GM23248 (cell line): ENCODE measurements at regions not wholly inside any gene's neighbourhood (a gene's known extent, or its start where the extent isn't known, plus 50 kb on each side); places are given as distances from the start of the nearest gene placed in this dataset.

ENCODE experiments used
- DNase-seq: peaks from one replicate; pipeline ENCODE4 v3.0.0-alpha.2; 2015
- H2AFZ ChIP-seq: fragments of 200-600 bp; sonication (generic); 2 replicates; pipeline ENCODE4 v1.6.1; 2016; ENCODE audit warnings: antibody characterized with exemption
- H3F3A ChIP-seq: fragments of 200-600 bp; sonication (generic); 2 replicates; pipeline ENCODE4 v1.6.1; 2016; ENCODE audit warnings: mild to moderate bottlenecking, antibody characterized with exemption, mixed run types; ENCODE audit not compliant: insufficient read depth
- H3K27ac ChIP-seq: fragments of 200-600 bp; sonication (generic); 2 replicates; pipeline ENCODE4 v1.5.1; 2016; ENCODE audit warnings: mild to moderate bottlenecking
- H3K27me3 ChIP-seq: fragments of 200-600 bp; sonication (generic); replicated peaks from 2 replicates; pipeline ENCODE4 v1.6.1; 2016; ENCODE audit warnings: mild to moderate bottlenecking; ENCODE audit not compliant: insufficient read depth
- H3K36me3 ChIP-seq: fragments of 200-600 bp; sonication (generic); 2 replicates; pipeline ENCODE4 v1.6.1; 2016; ENCODE audit warnings: low read depth, mild to moderate bottlenecking
- H3K4me1 ChIP-seq: fragments of 200-600 bp; sonication (generic); 2 replicates; pipeline ENCODE4 v1.6.1; 2016; ENCODE audit warnings: mild to moderate bottlenecking; ENCODE audit not compliant: insufficient read depth
- H3K4me2 ChIP-seq: fragments of 200-600 bp; sonication (generic); one replicate; pipeline ENCODE4 v1.6.1; 2016; ENCODE audit warnings: mild to moderate bottlenecking; ENCODE audit not compliant: unreplicated experiment
- H3K4me3 ChIP-seq: fragments of 200-600 bp; sonication (generic); 2 replicates; pipeline ENCODE4 v1.5.1; 2016; ENCODE audit warnings: mild to moderate bottlenecking
- H3K79me2 ChIP-seq: fragments of 200-600 bp; sonication (generic); 2 replicates; pipeline ENCODE4 v1.6.1; 2016; ENCODE audit warnings: mild to moderate bottlenecking; ENCODE audit not compliant: insufficient read depth
- H3K9ac ChIP-seq: fragments of 200-600 bp; sonication (generic); 2 replicates; pipeline ENCODE4 v1.6.1; 2016; ENCODE audit warnings: mild to moderate bottlenecking
- H3K9me2 ChIP-seq: fragments of 200-600 bp; sonication (generic); 2 replicates; pipeline ENCODE4 v1.6.1; 2016; ENCODE audit warnings: mixed run types, mild to moderate bottlenecking, moderate library complexity; ENCODE audit not compliant: insufficient read depth
- H3K9me3 ChIP-seq: fragments of 200-600 bp; sonication (generic); one replicate; pipeline ENCODE4 v1.6.1; 2017; ENCODE audit warnings: low read depth
- H4K20me1 ChIP-seq: fragments of 200-600 bp; sonication (generic); 2 replicates; pipeline ENCODE4 v1.6.0; 2016; ENCODE audit not compliant: insufficient read depth
- EZH2 ChIP-seq: fragments of 200-600 bp; sonication (generic); IDR thresholded peaks from 2 replicates; pipeline ENCODE4 v1.6.1; 2018; ENCODE audit warnings: antibody characterized with exemption, mild to moderate bottlenecking; ENCODE audit not compliant: insufficient read depth, poor library complexity, severe bottlenecking
- EZH2phosphoT487 ChIP-seq: fragments of 200-600 bp; sonication (generic); IDR thresholded peaks from 2 replicates; pipeline ENCODE4 v1.6.1; 2018; ENCODE audit warnings: antibody characterized with exemption, moderate library complexity, mild to moderate bottlenecking, low read depth; ENCODE audit not compliant: insufficient read depth
- WGBS, 2 experiments: methylation state at CpG; one replicate each; pipeline ENCODE4 v1.1.6; 2015 to 2017; ENCODE audit warnings: low lambda C conversion rate in 2 of 2, low coverage in 1 of 2; ENCODE audit errors: missing lambda C conversion rate in 2 of 2; 5-methylcytosine and 5-hydroxymethylcytosine counted together
- in situ Hi-C: fragments of 300-500 bp; cut with MboI; formaldehyde crosslinking; loops from 2 replicates; pipeline ENCODE4 v1.15.0; 2020

DNA sequence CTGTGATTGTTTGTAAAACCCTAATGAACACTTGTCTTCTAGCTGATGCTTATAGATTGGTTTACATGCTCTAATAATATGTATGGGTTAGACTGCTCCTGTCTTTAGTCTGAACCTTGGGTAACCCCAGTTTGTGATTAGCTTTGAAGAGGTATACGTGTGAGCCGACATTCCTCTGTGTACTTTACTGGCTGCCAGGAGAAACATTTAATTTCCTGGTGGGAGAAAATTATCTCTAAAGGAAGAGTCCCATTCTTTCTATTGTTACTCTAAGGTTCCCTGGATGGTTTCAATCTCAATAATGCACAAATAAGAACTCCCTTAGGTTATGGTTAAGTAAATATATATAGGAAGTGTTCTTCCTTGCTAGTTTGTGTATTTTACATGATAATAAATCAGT, 143.6 kb upstream of the ZSWIM2 start:
- no peaks in the 10 kb centered on the region for H3F3A ChIP-seq
- no peaks in the 10 kb centered on the region for H3K9me2 ChIP-seq
- H3K36me3 ChIP-seq = no peaks in the 10 kb centered on the region
- TF ChIP-seq EZH2 (no peak), EZH2phosphoT487 (no peak)
- no peak overlapping the region for H3K4me3 ChIP-seq
- in situ Hi-C loops = no loop called here
- H3K79me2 ChIP-seq = no peaks in the 10 kb centered on the region
- H3K27me3 ChIP-seq = no peaks in the 10 kb centered on the region
- DNase-seq = no peak
- H3K4me2 ChIP-seq = no peak overlapping the region
- H3K9ac ChIP-seq = no peak overlapping the region
- no peaks in the 10 kb centered on the region for H4K20me1 ChIP-seq
- no peak overlapping the region for H3K27ac ChIP-seq
- H2AFZ ChIP-seq = no peak overlapping the region
- peaks cover 6% of the 10 kb centered on the region for H3K4me1 ChIP-seq
- 55 to 69% methylated on average over 2 of the region's 2 CpGs for WGBS, 2 experiments
- H3K9me3 ChIP-seq = no peaks in the 10 kb centered on the region

DNA sequence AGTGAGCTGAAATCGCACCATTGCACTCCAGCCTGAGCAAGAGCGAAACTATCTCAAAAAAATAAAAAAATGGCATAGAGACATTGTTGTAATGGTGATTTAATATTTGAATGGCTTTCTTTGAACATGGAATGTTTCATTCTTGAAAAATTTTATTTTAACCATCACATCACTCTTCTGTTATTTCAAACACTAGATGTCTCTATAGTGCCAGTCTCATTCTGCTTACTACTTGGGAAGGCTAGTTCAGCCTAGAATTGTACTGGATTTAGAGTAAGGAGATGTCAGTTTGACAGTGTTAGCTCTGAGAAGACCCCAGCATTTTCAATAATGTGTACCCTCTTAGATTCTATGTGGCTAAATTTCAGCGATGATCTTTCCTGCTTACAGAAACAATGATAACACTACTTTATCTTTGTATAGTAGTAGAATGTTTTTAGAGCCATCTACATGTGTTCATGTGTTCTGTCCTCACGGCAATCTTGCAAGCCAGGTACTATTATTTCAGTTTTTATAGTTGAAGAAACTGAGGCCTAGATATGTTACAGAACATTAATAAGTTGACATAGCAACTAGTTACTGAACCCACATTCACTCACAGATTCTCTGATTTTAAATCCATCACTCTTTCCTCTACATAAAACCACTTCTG, 142.9 kb upstream of the ZSWIM2 start:
- peak; percentile 7 for DNase-seq
- no peaks in the 10 kb centered on the region for H3F3A ChIP-seq

DNA sequence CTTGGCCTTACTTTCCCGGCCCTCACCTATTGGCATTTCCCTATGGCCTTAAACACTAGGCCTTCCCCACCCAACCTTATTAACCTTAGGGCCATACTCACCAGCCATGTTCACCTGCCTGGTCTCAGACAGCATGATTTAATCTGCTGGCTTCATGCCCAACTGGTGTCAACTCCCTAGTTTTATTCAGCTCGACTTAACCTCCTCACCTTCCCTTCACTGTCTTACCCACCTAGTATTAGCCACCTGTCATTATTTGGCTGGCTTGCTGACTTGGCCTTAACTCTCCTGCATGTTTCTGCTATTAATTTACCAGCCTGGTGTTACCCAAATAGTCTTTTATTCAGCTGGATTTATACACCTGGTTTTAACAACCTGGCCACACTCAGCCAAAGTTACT, 136.0 kb upstream of the ZSWIM2 start:
- H4K20me1 ChIP-seq = no peaks in the 10 kb centered on the region
- H3K27me3 ChIP-seq = no peaks in the 10 kb centered on the region
- no peak overlapping the region for H2AFZ ChIP-seq
- no peaks in the 10 kb centered on the region for H3K9me3 ChIP-seq
- no peak overlapping the region for H3K9ac ChIP-seq
- H3K27ac ChIP-seq = no peak overlapping the region
- WGBS, 2 experiments = 21 to 45% methylated on average over 2 of the region's 2 CpGs
- no peaks in the 10 kb centered on the region for H3K79me2 ChIP-seq
- in situ Hi-C loops = no loop called here
- no peaks in the 10 kb centered on the region for H3K36me3 ChIP-seq
- H3K4me2 ChIP-seq = no peak overlapping the region
- no peaks in the 10 kb centered on the region for H3K9me2 ChIP-seq
- DNase-seq = no peak
- TF ChIP-seq EZH2phosphoT487 = no peak
- TF ChIP-seq EZH2 = no peak
- H3F3A ChIP-seq = no peaks in the 10 kb centered on the region
- no peaks in the 10 kb centered on the region for H3K4me1 ChIP-seq
- H3K4me3 ChIP-seq = no peak overlapping the region

More for the DNA sequence above, 142.9 kb upstream of the ZSWIM2 start:
- H3K4me3 ChIP-seq = no peak overlapping the region
- TF ChIP-seq EZH2phosphoT487 = no peak
- no peak for TF ChIP-seq EZH2
- no peaks in the 10 kb centered on the region for H3K36me3 ChIP-seq
- H2AFZ ChIP-seq = no peak overlapping the region; the same call in 1 of the 2 replicates
- H3K9me3 ChIP-seq = no peaks in the 10 kb centered on the region
- no peaks in the 10 kb centered on the region for H4K20me1 ChIP-seq
- 73 to 74% methylated on average over 4 of the region's 4 CpGs for WGBS, 2 experiments
- H3K4me2 ChIP-seq = no peak overlapping the region
- no peak overlapping the region for H3K27ac ChIP-seq
- no peaks in the 10 kb centered on the region for H3K27me3 ChIP-seq
- no peak overlapping the region for H3K9ac ChIP-seq
- in situ Hi-C loops = no loop called here
- peaks cover 6% of the 10 kb centered on the region for H3K4me1 ChIP-seq
- H3K79me2 ChIP-seq = no peaks in the 10 kb centered on the region
- no peaks in the 10 kb centered on the region for H3K9me2 ChIP-seq

DNA sequence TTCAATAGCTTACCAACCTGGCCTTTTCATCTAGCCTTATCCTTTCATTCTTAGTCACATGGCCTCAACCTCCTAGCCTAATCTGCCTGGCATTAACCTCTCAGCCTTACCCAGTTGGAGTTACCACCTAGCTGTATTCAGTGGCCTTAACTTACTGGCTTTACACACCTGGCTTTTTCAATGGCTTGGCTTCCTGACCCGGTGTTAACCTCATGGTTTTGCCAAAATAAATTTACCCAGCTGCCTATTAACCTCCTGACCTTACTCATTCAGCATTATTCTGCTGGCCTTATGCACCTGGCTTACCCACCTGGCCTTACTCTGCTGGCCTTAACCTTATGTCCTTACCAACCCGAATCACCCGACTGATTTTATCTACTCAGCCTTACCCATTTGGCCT, 135.5 kb upstream of the ZSWIM2 start:
- Histone ChIP-seq H4K20me1 (no peaks in the 10 kb centered on the region), H2AFZ (no peak overlapping the region), H3K9me3 (no peaks in the 10 kb centered on the region), H3K79me2 (no peaks in the 10 kb centered on the region), H3K9ac (no peak overlapping the region), H3K36me3 (no peaks in the 10 kb centered on the region), H3F3A (no peaks in the 10 kb centered on the region), H3K4me2 (no peak overlapping the region), H3K4me3 (no peak overlapping the region), H3K4me1 (no peaks in the 10 kb centered on the region), H3K9me2 (no peaks in the 10 kb centered on the region), H3K27me3 (no peaks in the 10 kb centered on the region), H3K27ac (no peak overlapping the region)
- in situ Hi-C loops = no loop called here
- no peak for DNase-seq
- 65 to 80% methylated on average over 3 of the region's 3 CpGs for WGBS, 2 experiments
- TF ChIP-seq EZH2 = no peak
